H9 (cell line): ENCODE measurements at regions not wholly inside any gene's neighbourhood (a gene's known extent, or its start where the extent isn't known, plus 50 kb on each side); places are given as distances from the start of the nearest gene placed in this dataset.

ENCODE experiments used
- DNase-seq: peaks from one replicate; pipeline ENCODE4 v3.0.0-alpha.2; 2017
- H2AFZ ChIP-seq: one replicate; pipeline ENCODE4 v1.6.1; 2013; ENCODE audit warnings: mild to moderate bottlenecking, low read length, control low read depth, moderate library complexity
- H2AK5ac ChIP-seq: 2 replicates; pipeline ENCODE4 v1.6.1; 2013; ENCODE audit warnings: low read length, control low read depth, mixed read lengths; ENCODE audit not compliant: insufficient read length
- H2BK120ac ChIP-seq: one replicate; pipeline ENCODE4 v1.6.1; 2013; ENCODE audit warnings: low read depth, mild to moderate bottlenecking, low read length, control low read depth, inconsistent platforms; ENCODE audit not compliant: poor library complexity, severe bottlenecking
- H2BK12ac ChIP-seq: 2 replicates; pipeline ENCODE4 v1.6.1; 2013; ENCODE audit warnings: low read length, control low read depth, mixed read lengths, low read depth; ENCODE audit not compliant: insufficient read length
- H2BK15ac ChIP-seq: 2 replicates; pipeline ENCODE4 v1.6.1; 2013; ENCODE audit warnings: low read depth, low read length, control low read depth
- H2BK20ac ChIP-seq: one replicate; pipeline ENCODE4 v1.6.1; 2013; ENCODE audit warnings: low read depth, mild to moderate bottlenecking, low read length, control low read depth, inconsistent platforms; ENCODE audit not compliant: poor library complexity, severe bottlenecking
- H2BK5ac ChIP-seq: 2 replicates; pipeline ENCODE4 v1.6.1; 2013; ENCODE audit warnings: low read length, control low read depth, mixed read lengths; ENCODE audit not compliant: insufficient read length
- H3K14ac ChIP-seq: 2 replicates; pipeline ENCODE4 v1.6.1; 2013; ENCODE audit warnings: low read length, control low read depth; ENCODE audit not compliant: insufficient read depth
- H3K18ac ChIP-seq: 2 replicates; pipeline ENCODE4 v1.6.1; 2013; ENCODE audit warnings: low read depth, mild to moderate bottlenecking, mixed read lengths, low read length, control low read depth; ENCODE audit not compliant: insufficient read length
- H3K23ac ChIP-seq: 2 replicates; pipeline ENCODE4 v1.6.1; 2013; ENCODE audit warnings: low read length, control low read depth, mixed read lengths, low read depth; ENCODE audit not compliant: insufficient read length
- H3K23me2 ChIP-seq: 2 replicates; pipeline ENCODE4 v1.6.1; 2013; ENCODE audit warnings: low read depth, mild to moderate bottlenecking, mixed read lengths, low read length, control low read depth; ENCODE audit not compliant: insufficient read length, poor library complexity, severe bottlenecking
- H3K27ac ChIP-seq: 2 replicates; pipeline ENCODE4 v1.5.1; 2013; ENCODE audit warnings: low read length, control low read depth, mixed read lengths, low read depth; ENCODE audit not compliant: insufficient read length
- H3K27me3 ChIP-seq: 2 replicates; pipeline ENCODE4 v1.6.1; 2013; ENCODE audit warnings: low read length, control low read depth, inconsistent platforms; ENCODE audit not compliant: insufficient read depth
- H3K4ac ChIP-seq: 2 replicates; pipeline ENCODE4 v1.6.1; 2013; ENCODE audit warnings: low read depth, mild to moderate bottlenecking, control low read depth, inconsistent platforms, low read length, moderate library complexity
- H3K4me1 ChIP-seq: 2 replicates; pipeline ENCODE4 v1.6.1; 2013; ENCODE audit warnings: low read length, control low read depth, inconsistent platforms; ENCODE audit not compliant: insufficient read depth
- H3K4me2 ChIP-seq: 2 replicates; pipeline ENCODE4 v1.6.1; 2013; ENCODE audit warnings: low read length, control low read depth, mixed read lengths; ENCODE audit not compliant: insufficient read length, insufficient read depth
- H3K56ac ChIP-seq: 2 replicates; pipeline ENCODE4 v1.6.1; 2013; ENCODE audit warnings: low read depth, mild to moderate bottlenecking, mixed read lengths, low read length, control low read depth; ENCODE audit not compliant: insufficient read length
- H3K79me1 ChIP-seq: 2 replicates; pipeline ENCODE4 v1.6.1; 2013; ENCODE audit warnings: low read depth, mild to moderate bottlenecking, moderate library complexity, low read length, control low read depth, inconsistent platforms; ENCODE audit not compliant: insufficient read depth, poor library complexity, severe bottlenecking
- H3K79me2 ChIP-seq: 2 replicates; pipeline ENCODE4 v1.6.1; 2013; ENCODE audit warnings: low read length, control low read depth, inconsistent platforms; ENCODE audit not compliant: insufficient read depth
- H3K9ac ChIP-seq: 2 replicates; pipeline ENCODE4 v1.6.1; 2013; ENCODE audit warnings: low read length, control low read depth, mixed read lengths; ENCODE audit not compliant: insufficient read length; ENCODE audit errors: extremely low read depth
- H3K9me3 ChIP-seq: one replicate; pipeline ENCODE4 v1.6.1; 2013; ENCODE audit warnings: low read depth, low read length, inconsistent platforms; ENCODE audit not compliant: control insufficient read depth
- H3T11ph ChIP-seq: one replicate; pipeline ENCODE4 v1.6.1; 2013; ENCODE audit warnings: mild to moderate bottlenecking, low read length, control low read depth, inconsistent platforms
- H4K20me1 ChIP-seq: one replicate; pipeline ENCODE4 v1.6.1; 2013; ENCODE audit not compliant: control insufficient read depth, insufficient read length, insufficient read depth
- H4K5ac ChIP-seq: 2 replicates; pipeline ENCODE4 v1.6.1; 2013; ENCODE audit warnings: low read depth, mild to moderate bottlenecking, mixed read lengths, low read length, control low read depth; ENCODE audit not compliant: insufficient read length
- H4K8ac ChIP-seq: replicated peaks from 2 replicates; pipeline ENCODE4 v1.6.1; 2013; ENCODE audit warnings: low read length, control low read depth, mixed read lengths, low read depth; ENCODE audit not compliant: insufficient read length
- H4K91ac ChIP-seq: 2 replicates; pipeline ENCODE4 v1.6.1; 2013; ENCODE audit warnings: low read depth, mild to moderate bottlenecking, moderate library complexity, mixed read lengths, low read length, control low read depth; ENCODE audit not compliant: insufficient read length
- H3K27ac Mint-ChIP-seq, 3 experiments: 2 replicates in 2 of 3; 3 replicates in 1 of 3; pipeline ENCODE4 v1.8.0; 2020 to 2021; ENCODE audit warnings: mixed read lengths in 3 of 3, mild to moderate bottlenecking in 1 of 3, moderate library complexity in 1 of 3
- H3K27me3 Mint-ChIP-seq: 2 replicates; pipeline ENCODE4 v1.8.0; 2021; ENCODE audit warnings: low read depth, mild to moderate bottlenecking, moderate library complexity, mixed read lengths
- H3K36me3 Mint-ChIP-seq, 3 experiments: 2 replicates in 2 of 3; 3 replicates in 1 of 3; pipeline ENCODE4 v1.8.0; 2020 to 2021; ENCODE audit warnings: low read depth in 3 of 3, mixed read lengths in 3 of 3; ENCODE audit not compliant: insufficient read depth in 1 of 3
- H3K4me1 Mint-ChIP-seq, 2 experiments: 2 replicates each; pipeline ENCODE4 v1.8.0; 2020; ENCODE audit warnings: mixed read lengths in 2 of 2
- H3K4me3 Mint-ChIP-seq, 2 experiments: 2 replicates in 1 of 2; 3 replicates in 1 of 2; pipeline ENCODE4 v1.8.0; 2020 to 2021; ENCODE audit warnings: mild to moderate bottlenecking in 2 of 2, mixed read lengths in 2 of 2, moderate library complexity in 1 of 2
- H3K9me3 Mint-ChIP-seq, 2 experiments: 2 replicates in 1 of 2; 3 replicates in 1 of 2; pipeline ENCODE4 v1.8.0; 2020; ENCODE audit warnings: mild to moderate bottlenecking in 2 of 2, mixed read lengths in 2 of 2, moderate library complexity in 1 of 2
- WGBS: extraction: QIAGEN DNeasy Blood & Tissue Kit; methylation state at CpG from one replicate; pipeline ENCODE4 v1.1.7; 2013; ENCODE audit warnings: missing lambda C conversion rate, low lambda C conversion rate, mixed read lengths; ENCODE audit not compliant: insufficient read length; ENCODE audit errors: extremely low coverage; 5-methylcytosine and 5-hydroxymethylcytosine counted together
- TF ChIP-seq, protein P1 (sequence below): fragments of 200-600 bp; sonication (generic); conservative IDR thresholded peaks from 3 replicates; pipeline ENCODE4 v1.8.0; 2021; ENCODE audit warnings: antibody characterized with exemption, mild to moderate bottlenecking

DNA sequence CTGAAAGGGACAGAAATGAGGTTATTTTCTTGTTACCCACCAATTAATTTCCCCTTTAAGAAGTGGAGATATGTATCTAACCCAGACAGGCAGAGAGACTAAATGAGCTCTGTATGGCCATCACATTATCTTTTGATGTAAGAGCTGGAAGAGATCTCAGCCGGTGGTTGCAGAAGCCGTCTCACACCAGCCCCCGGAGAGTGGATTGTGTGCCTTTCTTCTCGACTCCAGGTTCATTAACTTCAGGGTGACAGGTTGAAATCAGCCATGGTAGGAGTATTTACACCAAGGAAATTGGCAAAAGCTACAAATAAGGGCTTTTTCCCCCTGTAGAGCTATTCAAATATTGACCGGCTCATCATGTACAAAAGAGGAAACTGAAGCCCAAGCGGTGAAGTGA is 580.3 kb upstream of the CADM1 start:
- Histone ChIP-seq H4K8ac (no peak overlapping the region), H3K27ac (no peak overlapping the region), H3K56ac (no peak overlapping the region), H3K9ac (no peak overlapping the region), H3K4ac (no peak overlapping the region), H3K23ac (no peak overlapping the region), H2AFZ (no peak overlapping the region), H4K20me1 (no peaks in the 10 kb centered on the region), H3K23me2 (no peaks in the 10 kb centered on the region), H4K91ac (no peak overlapping the region), H3K79me2 (no peaks in the 10 kb centered on the region), H3K18ac (no peak overlapping the region), H2BK120ac (no peak overlapping the region), H2BK12ac (no peak overlapping the region), H3K79me1 (no peaks in the 10 kb centered on the region), H2BK15ac (no peak overlapping the region), H3K27me3 (no peaks in the 10 kb centered on the region), H3K9me3 (no peaks in the 10 kb centered on the region), H4K5ac (no peak overlapping the region), H2BK20ac (no peak overlapping the region), H2BK5ac (no peak overlapping the region), H2AK5ac (no peak overlapping the region), H3K4me1 (peaks cover 8% of the 10 kb centered on the region; the same call in 1 of the 2 replicates), H3K14ac (no peak overlapping the region), H3K4me2 (no peak overlapping the region), H3T11ph (no peak overlapping the region)
- Mint-ChIP-seq H3K27me3 (peaks cover 18% of the 10 kb centered on the region), H3K9me3 (no peaks in the 10 kb centered on the region), H3K36me3 (no peaks in the 10 kb centered on the region), H3K27ac (no peak overlapping the region), H3K4me1 (peaks cover 5 to 12% of the 10 kb centered on the region in 2 experiments; a peak in 2 of 4 replicates), H3K4me3 (no peak overlapping the region)
- no CpG with 5 or more reads among the region's 6 CpGs for WGBS
- DNase-seq, result no peak
- TF ChIP-seq, protein P1, sequence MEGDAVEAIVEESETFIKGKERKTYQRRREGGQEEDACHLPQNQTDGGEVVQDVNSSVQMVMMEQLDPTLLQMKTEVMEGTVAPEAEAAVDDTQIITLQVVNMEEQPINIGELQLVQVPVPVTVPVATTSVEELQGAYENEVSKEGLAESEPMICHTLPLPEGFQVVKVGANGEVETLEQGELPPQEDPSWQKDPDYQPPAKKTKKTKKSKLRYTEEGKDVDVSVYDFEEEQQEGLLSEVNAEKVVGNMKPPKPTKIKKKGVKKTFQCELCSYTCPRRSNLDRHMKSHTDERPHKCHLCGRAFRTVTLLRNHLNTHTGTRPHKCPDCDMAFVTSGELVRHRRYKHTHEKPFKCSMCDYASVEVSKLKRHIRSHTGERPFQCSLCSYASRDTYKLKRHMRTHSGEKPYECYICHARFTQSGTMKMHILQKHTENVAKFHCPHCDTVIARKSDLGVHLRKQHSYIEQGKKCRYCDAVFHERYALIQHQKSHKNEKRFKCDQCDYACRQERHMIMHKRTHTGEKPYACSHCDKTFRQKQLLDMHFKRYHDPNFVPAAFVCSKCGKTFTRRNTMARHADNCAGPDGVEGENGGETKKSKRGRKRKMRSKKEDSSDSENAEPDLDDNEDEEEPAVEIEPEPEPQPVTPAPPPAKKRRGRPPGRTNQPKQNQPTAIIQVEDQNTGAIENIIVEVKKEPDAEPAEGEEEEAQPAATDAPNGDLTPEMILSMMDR, result no peak
